DOHH2 (cell line): ENCODE measurements at regions not wholly inside any gene's neighbourhood (a gene's known extent, or its start where the extent isn't known, plus 50 kb on each side); places are given as distances from the start of the nearest gene placed in this dataset.

Source experiments
- H3F3A ChIP-seq: fragments of 200-600 bp; sonication (generic), shearing (Covaris generic); 2 replicates; pipeline ENCODE4 v1.6.0; 2016; ENCODE audit warnings: antibody characterized with exemption, mild to moderate bottlenecking; ENCODE audit not compliant: control insufficient read depth, insufficient read depth
- H3K27ac ChIP-seq: fragments of 200-600 bp; sonication (generic); 2 replicates; pipeline ENCODE4 v1.5.1; 2014; ENCODE audit warnings: low read depth, mild to moderate bottlenecking, low read length, moderate library complexity
- H3K27me3 ChIP-seq: fragments of 200-600 bp; sonication (generic); 2 replicates; pipeline ENCODE4 v1.6.1; 2014; ENCODE audit warnings: mild to moderate bottlenecking, low read length, mixed read lengths; ENCODE audit not compliant: control insufficient read depth
- H3K36me3 ChIP-seq: fragments of 200-600 bp; sonication (generic); 2 replicates; pipeline ENCODE4 v1.6.1; 2014; ENCODE audit warnings: mild to moderate bottlenecking, low read length, moderate library complexity, mixed read lengths; ENCODE audit not compliant: control insufficient read depth
- H3K4me1 ChIP-seq: fragments of 200-600 bp; sonication (generic); 2 replicates; pipeline ENCODE4 v1.6.1; 2014; ENCODE audit warnings: mild to moderate bottlenecking, low read length, mixed read lengths; ENCODE audit not compliant: control insufficient read depth
- H3K4me2 ChIP-seq: fragments of 200-600 bp; sonication (generic); 2 replicates; pipeline ENCODE4 v1.6.0; 2014; ENCODE audit warnings: mild to moderate bottlenecking, low read length, moderate library complexity
- H3K4me3 ChIP-seq: fragments of 200-600 bp; sonication (generic); 2 replicates; pipeline ENCODE4 v1.5.1; 2014; ENCODE audit warnings: mild to moderate bottlenecking, low read length, mixed read lengths
- H3K79me2 ChIP-seq: fragments of 200-600 bp; sonication (generic); 2 replicates; pipeline ENCODE4 v1.6.1; 2014; ENCODE audit warnings: mild to moderate bottlenecking, low read length, mixed read lengths; ENCODE audit not compliant: control insufficient read depth
- H3K9me2 ChIP-seq: fragments of 200-600 bp; sonication (generic); replicated peaks from 2 replicates; pipeline ENCODE4 v1.6.1; 2014; ENCODE audit warnings: mild to moderate bottlenecking, low read length, mixed read lengths; ENCODE audit not compliant: control insufficient read depth
- H3K9me3 ChIP-seq: fragments of 200-600 bp; sonication (generic); 2 replicates; pipeline ENCODE4 v1.6.1; 2014; ENCODE audit warnings: antibody characterized with exemption, low read length, mixed read lengths; ENCODE audit not compliant: control insufficient read depth, insufficient read depth
- H4K20me1 ChIP-seq: fragments of 200-600 bp; sonication (generic); 2 replicates; pipeline ENCODE4 v1.6.0; 2014; ENCODE audit warnings: low read depth, mild to moderate bottlenecking, antibody characterized with exemption, low read length, moderate library complexity; ENCODE audit not compliant: control insufficient read depth, insufficient read depth
- CTCF ChIP-seq: fragments of 200-600 bp; sonication (generic); IDR thresholded peaks from one replicate; pipeline ENCODE4 v1.5.1; 2014; ENCODE audit warnings: antibody characterized with exemption, mild to moderate bottlenecking, low read depth, low read length; ENCODE audit not compliant: poor library complexity, severe bottlenecking
- EZH2phosphoT487 ChIP-seq: fragments of 200-600 bp; sonication (generic); IDR thresholded peaks from 2 replicates; pipeline ENCODE4 v1.6.1; 2017; ENCODE audit warnings: borderline replicate concordance, mild to moderate bottlenecking, antibody characterized with exemption, low read length, moderate library complexity, mixed read lengths

- no peaks in the 10 kb centered on the region for H3K27me3 ChIP-seq
- no peaks in the 10 kb centered on the region for H3K9me3 ChIP-seq
- H3K27ac ChIP-seq = no peak overlapping the region
- no peaks in the 10 kb centered on the region for H4K20me1 ChIP-seq
- no peak overlapping the region for H3K4me2 ChIP-seq
- no peaks in the 10 kb centered on the region for H3K36me3 ChIP-seq
- no peaks in the 10 kb centered on the region for H3K79me2 ChIP-seq
- no peak overlapping the region for H3K4me3 ChIP-seq
- H3F3A ChIP-seq = no peaks in the 10 kb centered on the region
- H3K9me2 ChIP-seq = no peaks in the 10 kb centered on the region
- no peaks in the 10 kb centered on the region for H3K4me1 ChIP-seq
- TF ChIP-seq EZH2phosphoT487 (no peak), CTCF (no peak)
These were observed 511.3 kb upstream of the TENM3 start for GRCh38 chr4:181731900-181732299.

- H3F3A ChIP-seq = no peaks in the 10 kb centered on the region
- TF ChIP-seq CTCF (no peak), EZH2phosphoT487 (no peak)
- H3K27me3 ChIP-seq = no peaks in the 10 kb centered on the region
- no peak overlapping the region for H3K27ac ChIP-seq
- H3K36me3 ChIP-seq = no peaks in the 10 kb centered on the region
- H3K4me2 ChIP-seq = no peak overlapping the region
- no peaks in the 10 kb centered on the region for H3K9me3 ChIP-seq
- no peaks in the 10 kb centered on the region for H3K9me2 ChIP-seq
- no peaks in the 10 kb centered on the region for H3K4me1 ChIP-seq
- H4K20me1 ChIP-seq = no peaks in the 10 kb centered on the region
- no peaks in the 10 kb centered on the region for H3K79me2 ChIP-seq
- H3K4me3 ChIP-seq = no peak overlapping the region
These were observed 505.5 kb upstream of the TENM3 start for GRCh38 chr4:181737744-181738143.

GRCh38 chr4:181739031-181739430 is 504.2 kb upstream of the TENM3 start:
- H3K27me3 ChIP-seq = no peaks in the 10 kb centered on the region
- no peak overlapping the region for H3K4me2 ChIP-seq
- no peaks in the 10 kb centered on the region for H3K79me2 ChIP-seq
- no peak overlapping the region for H3K4me3 ChIP-seq
- no peaks in the 10 kb centered on the region for H4K20me1 ChIP-seq
- no peaks in the 10 kb centered on the region for H3K9me2 ChIP-seq
- H3F3A ChIP-seq = no peaks in the 10 kb centered on the region
- H3K4me1 ChIP-seq = no peaks in the 10 kb centered on the region
- H3K9me3 ChIP-seq = no peaks in the 10 kb centered on the region
- no peaks in the 10 kb centered on the region for H3K36me3 ChIP-seq
- TF ChIP-seq CTCF = no peak
- no peak for TF ChIP-seq EZH2phosphoT487
- no peak overlapping the region for H3K27ac ChIP-seq

- TF ChIP-seq EZH2phosphoT487 (no peak), CTCF (no peak)
- H3K36me3 ChIP-seq = no peaks in the 10 kb centered on the region
- no peaks in the 10 kb centered on the region for H3K9me3 ChIP-seq
- H3K27ac ChIP-seq = no peak overlapping the region
- H3K9me2 ChIP-seq = no peaks in the 10 kb centered on the region
- H3K27me3 ChIP-seq = no peaks in the 10 kb centered on the region
- H3K4me3 ChIP-seq = no peak overlapping the region
- H3F3A ChIP-seq = no peaks in the 10 kb centered on the region
- no peaks in the 10 kb centered on the region for H3K79me2 ChIP-seq
- no peaks in the 10 kb centered on the region for H4K20me1 ChIP-seq
- no peak overlapping the region for H3K4me2 ChIP-seq
- no peaks in the 10 kb centered on the region for H3K4me1 ChIP-seq
These were observed 501.7 kb upstream of the TENM3 start for GRCh38 chr4:181741513-181741912.
